Transverse colon (tissue), 4 donors: ENCODE measurements at regions not wholly inside any gene's neighbourhood (a gene's known extent, or its start where the extent isn't known, plus 50 kb on each side); places are given as distances from the start of the nearest gene placed in this dataset.

ENCODE experiments used
- EP300 ChIP-seq: sonication (generic); formaldehyde crosslinking; IDR thresholded peaks from one replicate; pipeline ENCODE4 v1.6.1; 2017; ENCODE audit warnings: antibody characterized with exemption, low read depth
- POLR2A ChIP-seq: fragments of 450-650 bp; IDR thresholded peaks from one replicate; pipeline ENCODE4 v1.6.1; 2016; ENCODE audit warnings: antibody characterized with exemption, mild to moderate bottlenecking, moderate library complexity
- POLR2AphosphoS5 ChIP-seq, 3 donors: sonication (generic); formaldehyde crosslinking; IDR thresholded peaks; one replicate each; pipeline ENCODE4 v1.6.1; 2016; ENCODE audit warnings: antibody characterized with exemption in 3 of 3
- TF ChIP-seq, protein P1 (sequence below), 5 experiments: fragments of 200-600 bp in 3 of 5; fragments of 450-650 bp in 2 of 5; sonication (generic) in 3 of 5; IDR thresholded peaks; 1 replicate in 2 of 5; 2 replicates in 3 of 5; pipeline ENCODE4 v1.5.1; 2016 to 2017; ENCODE audit warnings: antibody characterized with exemption in 5 of 5, inconsistent platforms in 3 of 5, mild to moderate bottlenecking in 2 of 5, moderate library complexity in 1 of 5

DNA sequence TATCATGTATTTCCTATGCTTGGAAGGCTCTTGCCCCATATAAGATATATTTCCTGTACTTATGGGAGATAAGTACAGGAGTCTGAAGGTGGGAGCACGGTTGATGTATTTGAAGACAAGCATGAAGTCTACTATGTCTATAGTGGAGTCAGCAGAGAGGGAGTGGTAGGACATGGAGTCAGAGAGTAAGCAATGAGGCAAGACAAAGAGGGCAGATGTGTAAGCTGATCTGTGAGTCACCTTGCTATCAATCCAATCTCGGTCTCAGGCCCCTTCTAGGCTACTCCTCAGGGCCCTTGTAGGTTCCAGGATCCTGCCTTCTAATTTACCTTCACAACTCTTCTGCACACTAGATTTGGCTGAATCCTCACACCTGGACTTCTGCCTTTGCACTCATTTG is 105.5 kb downstream of the MACIR start:
- TF ChIP-seq EP300 (no peak), POLR2A (no peak), POLR2AphosphoS5 (IDR thresholded peaks at IDR 0.05) (no peak)
- TF ChIP-seq, protein P1, sequence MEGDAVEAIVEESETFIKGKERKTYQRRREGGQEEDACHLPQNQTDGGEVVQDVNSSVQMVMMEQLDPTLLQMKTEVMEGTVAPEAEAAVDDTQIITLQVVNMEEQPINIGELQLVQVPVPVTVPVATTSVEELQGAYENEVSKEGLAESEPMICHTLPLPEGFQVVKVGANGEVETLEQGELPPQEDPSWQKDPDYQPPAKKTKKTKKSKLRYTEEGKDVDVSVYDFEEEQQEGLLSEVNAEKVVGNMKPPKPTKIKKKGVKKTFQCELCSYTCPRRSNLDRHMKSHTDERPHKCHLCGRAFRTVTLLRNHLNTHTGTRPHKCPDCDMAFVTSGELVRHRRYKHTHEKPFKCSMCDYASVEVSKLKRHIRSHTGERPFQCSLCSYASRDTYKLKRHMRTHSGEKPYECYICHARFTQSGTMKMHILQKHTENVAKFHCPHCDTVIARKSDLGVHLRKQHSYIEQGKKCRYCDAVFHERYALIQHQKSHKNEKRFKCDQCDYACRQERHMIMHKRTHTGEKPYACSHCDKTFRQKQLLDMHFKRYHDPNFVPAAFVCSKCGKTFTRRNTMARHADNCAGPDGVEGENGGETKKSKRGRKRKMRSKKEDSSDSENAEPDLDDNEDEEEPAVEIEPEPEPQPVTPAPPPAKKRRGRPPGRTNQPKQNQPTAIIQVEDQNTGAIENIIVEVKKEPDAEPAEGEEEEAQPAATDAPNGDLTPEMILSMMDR (IDR thresholded peaks at IDR 0.05): no peak
